Tibial artery (tissue), 4 donors: ENCODE measurements at regions not wholly inside any gene's neighbourhood (a gene's known extent, or its start where the extent isn't known, plus 50 kb on each side); places are given as distances from the start of the nearest gene placed in this dataset.

Experiments used
- DNase-seq, 2 donors: peaks; one replicate each; pipeline ENCODE4 v3.0.0-alpha.2; 2019
- H3K27ac ChIP-seq, 2 donors: fragments of 200-600 bp; sonication (generic) in 1 of 2; 1 replicate in 1 of 2; 2 replicates in 1 of 2; pipeline ENCODE4 v1.5.1; 2018 to 2019; ENCODE audit warnings: mild to moderate bottlenecking in 1 of 2
- H3K27me3 ChIP-seq, 2 donors: fragments of 200-600 bp; sonication (generic) in 1 of 2; one replicate each; pipeline versions ENCODE4 v1.5.1 to v1.6.0; 2016 to 2019
- H3K36me3 ChIP-seq, 3 donors: fragments of 200-600 bp; sonication (generic) in 2 of 3; one replicate each; pipeline ENCODE4 v1.5.1; 2016 to 2019; ENCODE audit warnings: mild to moderate bottlenecking in 2 of 3
- H3K4me1 ChIP-seq, 4 donors: fragments of 200-600 bp; sonication (generic) in 2 of 4; 1 replicate in 3 of 4; 2 replicates in 1 of 4; pipeline ENCODE4 v1.5.1; 2016 to 2019
- H3K4me3 ChIP-seq, 2 donors: fragments of 200-600 bp; sonication (generic) in 1 of 2; 1 replicate in 1 of 2; 2 replicates in 1 of 2; pipeline ENCODE4 v1.5.1; 2018 to 2019; ENCODE audit warnings: mild to moderate bottlenecking in 2 of 2
- H3K9me3 ChIP-seq, 3 donors: fragments of 200-600 bp; sonication (generic) in 1 of 3; one replicate each; pipeline ENCODE4 v1.5.1; 2016 to 2019
- intact Hi-C: fragments of 100-400 bp; cut with DNase I; formaldehyde crosslinking; loops from one replicate; pipeline ENCODE4 v1.15.0; 2023; ENCODE audit warnings: low total_unique reads
- TF ChIP-seq, protein P1 (sequence below), 2 experiments: fragments of 200-600 bp in 1 of 2; fragments of 450-650 bp in 1 of 2; IDR thresholded peaks; one replicate each; pipeline ENCODE4 v1.5.1; 2017 to 2019; ENCODE audit warnings: antibody characterized with exemption in 2 of 2, mild to moderate bottlenecking in 1 of 2, moderate library complexity in 1 of 2

DNA sequence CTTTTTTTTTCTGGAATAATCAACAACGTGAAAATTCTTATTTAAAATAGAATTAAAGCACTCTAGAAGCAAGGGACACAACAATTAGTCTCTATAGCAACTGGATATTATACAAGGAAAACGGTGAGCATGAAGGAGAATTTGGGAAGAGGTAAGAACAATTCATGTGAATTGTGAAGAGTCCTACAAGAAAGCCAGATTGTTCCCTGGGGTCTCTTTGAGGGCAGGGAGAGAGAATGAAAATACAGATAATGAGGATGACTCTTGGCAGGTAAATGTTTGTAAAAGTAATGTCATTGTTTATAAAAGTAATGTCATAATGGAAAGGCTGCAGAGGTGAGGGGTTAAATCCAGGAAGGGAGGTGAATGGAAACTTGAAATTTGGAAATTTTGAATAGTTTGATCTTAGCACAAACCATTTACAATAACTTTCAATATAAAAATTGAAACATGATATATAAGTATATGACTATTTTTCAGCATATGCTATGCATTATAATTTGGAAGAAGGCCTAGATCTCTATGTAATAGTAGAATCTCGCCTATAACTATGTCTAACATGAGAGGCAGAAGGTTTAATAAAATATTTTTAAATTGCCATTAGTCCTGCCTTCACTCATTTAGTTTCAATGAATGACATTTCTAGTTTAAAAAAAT is 378.8 kb upstream of the DCN start:
- intact Hi-C loops: no loop called here
- Histone ChIP-seq H3K36me3 (no peaks in the 10 kb centered on the region), H3K27ac (no peak overlapping the region), H3K4me1 (peaks cover 0 to 3% (median 0%) of the 10 kb centered on the region in 4 donors), H3K4me3 (no peak overlapping the region), H3K27me3 (no peaks in the 10 kb centered on the region), H3K9me3 (peaks cover 0 to 3% (median 0%) of the 10 kb centered on the region in 3 donors)
- TF ChIP-seq, protein P1, sequence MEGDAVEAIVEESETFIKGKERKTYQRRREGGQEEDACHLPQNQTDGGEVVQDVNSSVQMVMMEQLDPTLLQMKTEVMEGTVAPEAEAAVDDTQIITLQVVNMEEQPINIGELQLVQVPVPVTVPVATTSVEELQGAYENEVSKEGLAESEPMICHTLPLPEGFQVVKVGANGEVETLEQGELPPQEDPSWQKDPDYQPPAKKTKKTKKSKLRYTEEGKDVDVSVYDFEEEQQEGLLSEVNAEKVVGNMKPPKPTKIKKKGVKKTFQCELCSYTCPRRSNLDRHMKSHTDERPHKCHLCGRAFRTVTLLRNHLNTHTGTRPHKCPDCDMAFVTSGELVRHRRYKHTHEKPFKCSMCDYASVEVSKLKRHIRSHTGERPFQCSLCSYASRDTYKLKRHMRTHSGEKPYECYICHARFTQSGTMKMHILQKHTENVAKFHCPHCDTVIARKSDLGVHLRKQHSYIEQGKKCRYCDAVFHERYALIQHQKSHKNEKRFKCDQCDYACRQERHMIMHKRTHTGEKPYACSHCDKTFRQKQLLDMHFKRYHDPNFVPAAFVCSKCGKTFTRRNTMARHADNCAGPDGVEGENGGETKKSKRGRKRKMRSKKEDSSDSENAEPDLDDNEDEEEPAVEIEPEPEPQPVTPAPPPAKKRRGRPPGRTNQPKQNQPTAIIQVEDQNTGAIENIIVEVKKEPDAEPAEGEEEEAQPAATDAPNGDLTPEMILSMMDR (IDR thresholded peaks at IDR 0.05): no peak
- DNase-seq: no peak

DNA sequence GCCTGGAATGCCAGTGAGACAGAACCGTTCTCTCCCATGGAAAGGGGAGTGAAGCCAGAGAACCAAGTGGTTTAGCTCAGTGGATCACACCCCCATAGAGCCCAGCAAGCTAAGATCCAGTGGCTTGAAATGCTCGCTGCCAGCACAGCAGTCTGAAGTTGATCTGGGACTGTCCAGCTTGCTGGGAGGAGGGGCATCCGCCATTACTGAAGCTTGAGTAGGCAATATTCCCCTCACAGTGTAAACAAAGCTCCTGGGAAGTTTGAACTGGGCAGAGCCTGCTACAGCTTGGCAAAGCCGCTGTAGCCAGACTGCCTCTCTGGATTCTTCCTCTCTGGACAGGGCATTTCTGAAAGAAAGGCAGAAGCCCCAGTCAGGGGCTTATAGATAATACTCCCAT is 374.3 kb upstream of the DCN start:
- DNase-seq: no peak
- H3K9me3 ChIP-seq: peaks cover 0 to 3% (median 0%) of the 10 kb centered on the region in 3 donors
- H3K4me3 ChIP-seq: no peak overlapping the region
- no peaks in the 10 kb centered on the region for H3K4me1 ChIP-seq
- intact Hi-C loops: no loop called here
- H3K36me3 ChIP-seq: no peaks in the 10 kb centered on the region
- no peak overlapping the region for H3K27ac ChIP-seq
- H3K27me3 ChIP-seq: no peaks in the 10 kb centered on the region
- TF ChIP-seq, protein P1 (IDR thresholded peaks at IDR 0.05): no peak

DNA sequence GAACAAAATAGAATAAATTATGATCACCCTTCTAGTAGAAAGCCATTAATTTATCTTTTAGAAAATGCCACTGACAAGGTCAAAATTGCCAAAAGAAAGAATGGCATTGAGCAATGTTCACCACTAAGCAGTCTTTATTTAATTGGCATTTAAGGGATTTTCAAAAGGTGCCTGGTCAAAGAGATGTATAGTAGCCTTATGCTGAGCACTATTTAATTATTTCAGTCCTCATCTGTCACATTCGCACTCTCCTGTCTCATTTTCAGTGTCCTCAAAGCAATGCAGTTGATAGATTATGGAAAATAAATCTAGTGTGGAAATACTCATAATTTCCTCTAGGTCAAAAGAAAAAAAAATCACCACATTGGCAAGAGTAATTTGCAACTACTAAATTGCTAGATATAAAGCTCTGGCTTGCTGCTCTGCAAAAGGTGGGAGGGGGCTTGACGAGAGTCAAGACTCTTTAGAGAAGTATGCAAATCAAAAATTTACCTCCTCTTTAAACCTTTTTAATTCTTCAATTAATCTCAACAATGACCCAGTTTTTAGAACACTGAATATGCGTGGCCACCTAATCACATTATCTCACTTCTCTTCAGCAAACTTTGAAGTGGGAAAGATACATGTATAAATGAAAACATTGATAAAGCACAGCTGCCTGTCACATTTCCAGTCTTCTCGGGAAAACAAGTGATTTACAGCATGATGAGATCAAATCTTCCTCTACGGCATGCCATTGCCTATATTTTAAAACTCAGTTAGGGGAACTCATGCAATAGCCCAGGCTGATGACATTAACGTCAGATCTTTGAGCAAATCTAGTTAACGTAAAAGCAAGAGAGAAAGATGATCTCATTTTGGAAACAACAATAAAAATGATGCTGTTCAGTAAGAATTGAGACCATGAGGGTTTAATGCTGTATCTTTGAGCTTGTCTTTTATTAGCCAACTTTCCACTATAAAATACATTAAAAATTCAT is 373.1 kb upstream of the DCN start:
- no peak for DNase-seq
- Histone ChIP-seq H3K4me3 (no peak overlapping the region), H3K36me3 (no peaks in the 10 kb centered on the region), H3K9me3 (peaks cover 0 to 3% (median 0%) of the 10 kb centered on the region in 3 donors), H3K4me1 (no peaks in the 10 kb centered on the region), H3K27ac (no peak overlapping the region), H3K27me3 (no peaks in the 10 kb centered on the region)
- TF ChIP-seq, protein P1 (IDR thresholded peaks at IDR 0.05): no peak
- intact Hi-C loops: no loop called here

DNA sequence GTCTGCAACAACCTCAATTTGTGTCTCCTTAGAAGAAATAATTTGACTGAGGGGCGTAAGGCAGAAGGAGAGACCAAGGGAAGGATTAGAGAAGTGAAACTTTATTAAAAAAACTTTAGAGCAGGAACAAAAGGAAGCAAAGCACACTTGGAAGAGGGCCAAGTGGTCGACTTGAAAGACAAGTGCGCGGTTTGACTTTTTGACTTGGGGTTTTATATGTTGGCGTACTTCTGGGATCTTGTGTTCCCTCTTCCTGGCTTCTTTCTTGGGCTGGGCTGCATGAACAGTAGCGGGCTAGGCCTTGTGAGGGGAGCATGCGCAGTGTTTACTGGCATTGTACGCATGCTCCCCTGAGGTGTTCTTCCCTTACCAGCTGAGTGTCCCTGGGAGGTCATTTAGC is 369.3 kb upstream of the DCN start:
- Histone ChIP-seq H3K4me3 (no peak overlapping the region), H3K36me3 (no peaks in the 10 kb centered on the region), H3K4me1 (no peaks in the 10 kb centered on the region), H3K27me3 (no peaks in the 10 kb centered on the region), H3K27ac (no peak overlapping the region), H3K9me3 (no peaks in the 10 kb centered on the region)
- DNase-seq: peak; percentile 53 to 64
- TF ChIP-seq, protein P1 (IDR thresholded peaks at IDR 0.05): no peak
- intact Hi-C loops: no loop called here

DNA sequence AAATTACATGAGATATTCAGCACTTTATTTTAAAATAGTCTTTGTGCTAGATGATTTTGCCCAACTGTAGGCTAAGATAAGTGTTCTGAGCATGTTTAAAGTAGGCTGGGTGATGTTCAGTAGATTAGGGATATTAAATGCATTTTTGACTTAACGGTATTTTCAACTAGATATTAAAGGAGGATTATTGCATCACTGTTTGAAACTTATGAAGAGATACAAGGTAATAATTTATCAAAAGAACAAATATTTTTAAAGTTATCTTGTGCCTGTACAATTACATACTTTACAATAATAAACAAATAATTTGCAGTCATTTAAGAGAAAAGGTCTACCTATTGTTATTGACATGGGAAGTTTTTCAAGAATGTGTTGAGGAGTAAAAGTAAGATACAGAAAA is 368.6 kb upstream of the DCN start:
- Histone ChIP-seq H3K4me1 (no peaks in the 10 kb centered on the region), H3K36me3 (no peaks in the 10 kb centered on the region), H3K4me3 (no peak overlapping the region), H3K27me3 (no peaks in the 10 kb centered on the region), H3K27ac (no peak overlapping the region), H3K9me3 (no peaks in the 10 kb centered on the region)
- DNase-seq: no peak
- TF ChIP-seq, protein P1 (IDR thresholded peaks at IDR 0.05): no peak
- intact Hi-C loops: no loop called here
